ACHN (cell line): ENCODE measurements at regions not wholly inside any gene's neighbourhood (a gene's known extent, or its start where the extent isn't known, plus 50 kb on each side); places are given as distances from the start of the nearest gene placed in this dataset.

Source experiments
- DNase-seq: peaks from one replicate; pipeline ENCODE4 v3.0.0-alpha.2; 2015
- in situ Hi-C: cut with HindIII; loops from 2 replicates; pipeline ENCODE4 v1.10.0; 2017; ENCODE audit warnings: low sequenced_read_pairs, low pct_ligation_motif_present, low pct_unique_long_range_greater_than_20kb

- no peak for DNase-seq
- in situ Hi-C loops, result no loop called here
These were observed 58.2 kb upstream of the SLC25A13 start for GRCh38 chr7:96380111-96380512.

- in situ Hi-C loops, result no loop called here
- DNase-seq, result no peak
These were observed 55.5 kb upstream of the SLC25A13 start for GRCh38 chr7:96377399-96377798.
